C4-2B (cell line): ENCODE measurements at regions not wholly inside any gene's neighbourhood (a gene's known extent, or its start where the extent isn't known, plus 50 kb on each side); places are given as distances from the start of the nearest gene placed in this dataset.

ENCODE experiments used
- ZFX ChIP-seq: fragments of 450-650 bp; IDR thresholded peaks from 2 replicates; pipeline ENCODE4 v1.6.1; 2017
- TF ChIP-seq, protein P1 (sequence below): fragments of 450-650 bp; conservative IDR thresholded peaks from 2 replicates; pipeline ENCODE4 v1.5.1; 2017; ENCODE audit warnings: mild to moderate bottlenecking

DNA sequence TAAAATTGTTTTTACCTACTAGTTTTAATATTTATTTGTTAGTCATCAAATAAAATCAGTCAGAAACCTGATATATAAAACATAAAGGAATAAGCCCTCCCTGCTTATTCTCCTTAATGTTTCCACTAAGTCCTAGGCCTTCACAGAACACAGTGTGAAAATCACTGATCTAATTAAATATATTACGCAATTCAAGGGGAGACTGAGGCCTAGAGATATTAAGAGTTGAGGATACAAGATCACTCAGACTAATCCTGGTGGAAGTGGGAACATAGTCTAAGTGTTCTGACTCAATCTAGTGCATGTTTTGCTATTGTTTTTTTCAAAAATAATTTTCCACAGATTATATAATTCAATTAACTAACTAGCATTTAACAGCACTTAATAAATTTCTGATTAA lies 401.1 kb downstream of the SLCO4C1 start:
- TF ChIP-seq, protein P1, sequence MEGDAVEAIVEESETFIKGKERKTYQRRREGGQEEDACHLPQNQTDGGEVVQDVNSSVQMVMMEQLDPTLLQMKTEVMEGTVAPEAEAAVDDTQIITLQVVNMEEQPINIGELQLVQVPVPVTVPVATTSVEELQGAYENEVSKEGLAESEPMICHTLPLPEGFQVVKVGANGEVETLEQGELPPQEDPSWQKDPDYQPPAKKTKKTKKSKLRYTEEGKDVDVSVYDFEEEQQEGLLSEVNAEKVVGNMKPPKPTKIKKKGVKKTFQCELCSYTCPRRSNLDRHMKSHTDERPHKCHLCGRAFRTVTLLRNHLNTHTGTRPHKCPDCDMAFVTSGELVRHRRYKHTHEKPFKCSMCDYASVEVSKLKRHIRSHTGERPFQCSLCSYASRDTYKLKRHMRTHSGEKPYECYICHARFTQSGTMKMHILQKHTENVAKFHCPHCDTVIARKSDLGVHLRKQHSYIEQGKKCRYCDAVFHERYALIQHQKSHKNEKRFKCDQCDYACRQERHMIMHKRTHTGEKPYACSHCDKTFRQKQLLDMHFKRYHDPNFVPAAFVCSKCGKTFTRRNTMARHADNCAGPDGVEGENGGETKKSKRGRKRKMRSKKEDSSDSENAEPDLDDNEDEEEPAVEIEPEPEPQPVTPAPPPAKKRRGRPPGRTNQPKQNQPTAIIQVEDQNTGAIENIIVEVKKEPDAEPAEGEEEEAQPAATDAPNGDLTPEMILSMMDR = no peak
- TF ChIP-seq ZFX = no peak
